ENCODE measurements at regions not wholly inside any gene's neighbourhood (a gene's known extent, or its start where the extent isn't known, plus 50 kb on each side); places are given as distances from the start of the nearest gene placed in this dataset.

GRCh38 chr6:140063021-140063399 lies 688.6 kb upstream of the CITED2 start:
- TF ChIP-seq POLR2A (IDR thresholded peaks at IDR 0.05), result no peak
- no peak for TF ChIP-seq CTCF (IDR thresholded peaks at IDR 0.05 in 4 of 5, conservative IDR thresholded peaks at IDR 0.05 in 1 of 5)
